ENCODE measurements at regions not wholly inside any gene's neighbourhood (a gene's known extent, or its start where the extent isn't known, plus 50 kb on each side); places are given as distances from the start of the nearest gene placed in this dataset.

DNA sequence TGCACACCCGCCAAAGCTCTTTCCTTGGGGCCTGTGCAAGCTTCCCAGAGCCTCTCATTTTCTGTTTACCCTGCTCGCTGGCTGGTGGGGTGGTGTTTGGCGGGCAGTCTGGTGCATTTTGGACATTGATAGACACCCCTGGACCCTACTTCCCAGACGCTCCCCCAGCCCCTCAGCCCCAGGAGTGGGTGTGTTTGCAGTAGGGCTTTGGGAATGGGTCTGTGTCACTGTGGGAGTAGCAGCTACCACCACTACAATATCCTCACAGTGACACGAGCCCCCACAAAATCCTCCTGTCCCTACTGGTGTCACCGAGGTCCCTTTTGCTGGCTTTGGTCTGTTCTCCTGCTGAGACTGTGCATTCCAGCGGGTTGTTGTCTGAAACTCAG lies 371.3 kb downstream of the TMEM121 start:
- in situ Hi-C loops (cut with MboI; ENCODE audit: low pct_ligation_motif_present in 1 of 4, low pct_unique_long_range_greater_than_20kb in 1 of 4, low sequenced_read_pairs in 3 of 4) (no loop called here), intact Hi-C loops (cut with DNase I; ENCODE audit: low total_unique reads) (no loop called here)
- H3K36me3 ChIP-seq, result no peaks in the 10 kb centered on the region
- DNase-seq, result no peak
- H3K27me3 ChIP-seq, result no peaks in the 10 kb centered on the region
- H3K4me1 ChIP-seq, result no peaks in the 10 kb centered on the region
- H3K9me3 ChIP-seq, result no peaks in the 10 kb centered on the region
- 73% methylated on average over 7 of the region's 7 CpGs; no CpG with 5 or more reads in 1 of the 2 donors for WGBS, 2 donors (ENCODE audit: low coverage in 1 of 2)
- TF ChIP-seq POLR2AphosphoS5 (IDR thresholded peaks at IDR 0.05) (no peak), EP300 (IDR thresholded peaks at IDR 0.05; ENCODE audit: low read depth) (no peak), POLR2A (IDR thresholded peaks at IDR 0.05) (no peak)
- TF ChIP-seq, protein P1, sequence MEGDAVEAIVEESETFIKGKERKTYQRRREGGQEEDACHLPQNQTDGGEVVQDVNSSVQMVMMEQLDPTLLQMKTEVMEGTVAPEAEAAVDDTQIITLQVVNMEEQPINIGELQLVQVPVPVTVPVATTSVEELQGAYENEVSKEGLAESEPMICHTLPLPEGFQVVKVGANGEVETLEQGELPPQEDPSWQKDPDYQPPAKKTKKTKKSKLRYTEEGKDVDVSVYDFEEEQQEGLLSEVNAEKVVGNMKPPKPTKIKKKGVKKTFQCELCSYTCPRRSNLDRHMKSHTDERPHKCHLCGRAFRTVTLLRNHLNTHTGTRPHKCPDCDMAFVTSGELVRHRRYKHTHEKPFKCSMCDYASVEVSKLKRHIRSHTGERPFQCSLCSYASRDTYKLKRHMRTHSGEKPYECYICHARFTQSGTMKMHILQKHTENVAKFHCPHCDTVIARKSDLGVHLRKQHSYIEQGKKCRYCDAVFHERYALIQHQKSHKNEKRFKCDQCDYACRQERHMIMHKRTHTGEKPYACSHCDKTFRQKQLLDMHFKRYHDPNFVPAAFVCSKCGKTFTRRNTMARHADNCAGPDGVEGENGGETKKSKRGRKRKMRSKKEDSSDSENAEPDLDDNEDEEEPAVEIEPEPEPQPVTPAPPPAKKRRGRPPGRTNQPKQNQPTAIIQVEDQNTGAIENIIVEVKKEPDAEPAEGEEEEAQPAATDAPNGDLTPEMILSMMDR (IDR thresholded peaks at IDR 0.05), result no peak
- no peak overlapping the region for H3K4me3 ChIP-seq
- no peak overlapping the region for H3K27ac ChIP-seq

DNA sequence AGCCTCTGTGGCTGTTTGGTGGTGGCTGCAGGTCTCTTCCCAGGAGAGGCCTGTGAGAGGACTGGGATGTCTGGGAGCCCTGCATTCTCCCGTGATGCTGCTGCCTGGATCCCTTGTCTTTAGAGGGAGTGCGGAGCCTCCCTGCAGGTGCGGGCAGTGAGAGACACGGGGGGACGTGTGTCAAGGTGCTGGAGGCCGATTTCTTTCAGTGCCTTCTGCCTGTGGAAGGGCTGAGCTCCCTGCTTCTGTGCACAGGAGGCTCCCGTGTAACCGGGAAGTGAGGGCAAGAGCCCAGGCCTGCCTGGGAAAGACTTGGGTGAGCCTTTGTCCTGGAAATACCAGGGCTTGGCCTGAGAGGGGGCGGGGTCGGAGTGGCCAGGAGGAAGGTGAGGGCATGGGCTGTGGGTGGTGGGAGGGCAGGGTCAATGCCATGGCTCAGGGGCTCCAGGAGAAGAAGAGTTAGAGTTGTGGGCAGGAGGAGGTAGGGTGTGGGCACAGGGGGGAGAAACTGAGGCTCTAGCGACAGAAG lies 372.2 kb downstream of the TMEM121 start:
- 77 to 83% methylated on average over 1 to 11 of the region's 11 CpGs for WGBS, 2 donors (ENCODE audit: low coverage in 1 of 2)
- DNase-seq, result no peak
- in situ Hi-C loops (cut with MboI; ENCODE audit: low pct_ligation_motif_present in 1 of 4, low pct_unique_long_range_greater_than_20kb in 1 of 4, low sequenced_read_pairs in 3 of 4), result no loop called here
- Histone ChIP-seq H3K4me1 (no peaks in the 10 kb centered on the region), H3K36me3 (no peaks in the 10 kb centered on the region), H3K9me3 (no peaks in the 10 kb centered on the region), H3K4me3 (no peak overlapping the region), H3K27ac (no peak overlapping the region), H3K27me3 (no peaks in the 10 kb centered on the region)
- intact Hi-C loops (cut with DNase I; ENCODE audit: low total_unique reads), result no loop called here
- TF ChIP-seq EP300 (IDR thresholded peaks at IDR 0.05; ENCODE audit: low read depth) (no peak), POLR2AphosphoS5 (IDR thresholded peaks at IDR 0.05) (no peak), POLR2A (IDR thresholded peaks at IDR 0.05) (no peak)
- TF ChIP-seq, protein P1 (IDR thresholded peaks at IDR 0.05), result no peak

DNA sequence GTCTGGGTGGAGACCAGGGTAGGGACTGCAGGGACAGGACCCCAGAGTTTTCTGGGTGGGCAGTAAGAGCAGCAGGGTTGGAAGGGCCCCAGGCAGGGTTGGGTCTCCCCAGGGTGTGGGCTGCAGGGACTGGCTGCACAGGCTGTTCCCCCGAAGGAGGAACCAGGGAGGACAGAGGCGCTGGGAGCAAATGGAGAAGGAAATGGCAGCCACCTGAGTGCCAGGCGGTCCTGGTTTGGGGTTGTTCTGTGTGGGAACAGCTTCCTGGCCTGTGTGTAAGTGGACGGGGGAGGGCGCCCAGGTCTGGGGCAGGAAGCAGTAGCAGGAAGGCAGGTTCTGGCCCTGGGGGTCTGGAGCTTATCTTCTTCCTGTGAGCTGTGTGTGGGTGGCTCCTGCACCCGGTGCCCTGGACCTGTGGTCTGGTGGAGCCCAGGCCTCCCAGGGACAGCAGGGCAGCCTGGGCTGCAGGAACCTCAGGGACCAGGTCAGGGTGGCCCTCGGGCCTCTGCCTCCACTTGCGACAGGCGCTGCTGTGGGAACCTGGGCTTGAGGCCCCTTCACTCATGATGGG lies 372.8 kb downstream of the TMEM121 start:
- Histone ChIP-seq H3K9me3 (no peaks in the 10 kb centered on the region), H3K27me3 (no peaks in the 10 kb centered on the region)
- TF ChIP-seq EP300 (IDR thresholded peaks at IDR 0.05; ENCODE audit: low read depth), result no peak
- no peak for TF ChIP-seq POLR2A (IDR thresholded peaks at IDR 0.05)
- TF ChIP-seq, protein P1 (IDR thresholded peaks at IDR 0.05), result no peak
- TF ChIP-seq POLR2AphosphoS5 (IDR thresholded peaks at IDR 0.05), result no peak

DNA sequence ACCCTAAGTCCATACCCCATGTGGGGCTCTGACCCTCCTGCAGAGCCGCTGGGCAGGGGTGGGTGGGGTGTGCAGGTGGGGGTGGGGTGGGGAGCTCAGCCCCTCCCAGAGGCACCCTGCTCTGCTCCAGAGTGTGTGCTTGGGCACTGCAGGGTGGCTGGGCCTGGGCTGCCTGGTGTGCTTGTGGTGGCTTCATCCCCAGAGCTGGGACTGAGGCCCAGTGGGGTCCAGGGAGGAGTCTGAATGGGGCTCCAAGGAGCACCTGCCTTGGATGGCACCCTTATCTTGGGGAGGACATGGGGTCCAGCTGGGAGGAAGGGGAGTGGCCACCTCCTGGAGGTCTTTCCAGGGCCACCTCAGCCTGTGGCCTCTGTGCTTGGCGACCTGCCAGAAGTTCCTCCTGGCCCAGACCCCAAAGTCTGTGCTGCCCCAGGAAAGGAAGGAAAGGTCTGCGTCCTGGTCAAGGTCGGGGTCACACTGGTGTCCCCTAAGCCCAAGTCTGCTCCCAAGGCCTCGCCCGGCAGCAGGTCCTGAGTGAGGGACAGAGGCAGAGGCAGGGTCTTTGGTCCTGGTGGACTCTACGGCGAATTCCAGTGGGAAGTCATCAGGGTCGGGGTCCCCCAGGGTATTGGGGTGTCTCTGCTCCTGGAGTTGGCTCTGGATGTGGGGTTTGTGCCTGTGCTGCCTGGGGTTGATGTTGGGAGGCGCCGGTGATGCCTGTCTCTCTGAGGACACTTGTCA lies 373.4 kb downstream of the TMEM121 start:
- no peak overlapping the region for H3K27ac ChIP-seq
- no peaks in the 10 kb centered on the region for H3K4me1 ChIP-seq
- no peak for DNase-seq
- H3K4me3 ChIP-seq, result no peak overlapping the region
- in situ Hi-C loops (cut with MboI; ENCODE audit: low pct_ligation_motif_present in 1 of 4, low pct_unique_long_range_greater_than_20kb in 1 of 4, low sequenced_read_pairs in 3 of 4) (no loop called here), intact Hi-C loops (cut with DNase I; ENCODE audit: low total_unique reads) (no loop called here)
- H3K9me3 ChIP-seq, result no peaks in the 10 kb centered on the region
- H3K36me3 ChIP-seq, result no peaks in the 10 kb centered on the region
- H3K27me3 ChIP-seq, result no peaks in the 10 kb centered on the region
- TF ChIP-seq, protein P1 (IDR thresholded peaks at IDR 0.05), result no peak
- TF ChIP-seq POLR2A (IDR thresholded peaks at IDR 0.05) (no peak), POLR2AphosphoS5 (IDR thresholded peaks at IDR 0.05) (no peak)
- WGBS, 2 donors (ENCODE audit: low coverage in 1 of 2), result 84% methylated on average over 9 of the region's 11 CpGs; no CpG with 5 or more reads in 1 of the 2 donors

More for the DNA sequence above, 372.8 kb downstream of the TMEM121 start:
- DNase-seq, result no peak
- no peak overlapping the region for H3K27ac ChIP-seq
- in situ Hi-C loops (cut with MboI; ENCODE audit: low pct_ligation_motif_present in 1 of 4, low pct_unique_long_range_greater_than_20kb in 1 of 4, low sequenced_read_pairs in 3 of 4), result no loop called here
- no peak overlapping the region for H3K4me3 ChIP-seq
- no peaks in the 10 kb centered on the region for H3K36me3 ChIP-seq
- WGBS, 2 donors (ENCODE audit: low coverage in 1 of 2), result 68 to 85% methylated on average over 3 to 7 of the region's 9 CpGs
- H3K4me1 ChIP-seq, result no peaks in the 10 kb centered on the region
- intact Hi-C loops (cut with DNase I; ENCODE audit: low total_unique reads), result no loop called here
